ENCODE measurements at regions not wholly inside any gene's neighbourhood (a gene's known extent, or its start where the extent isn't known, plus 50 kb on each side); places are given as distances from the start of the nearest gene placed in this dataset.

DNA sequence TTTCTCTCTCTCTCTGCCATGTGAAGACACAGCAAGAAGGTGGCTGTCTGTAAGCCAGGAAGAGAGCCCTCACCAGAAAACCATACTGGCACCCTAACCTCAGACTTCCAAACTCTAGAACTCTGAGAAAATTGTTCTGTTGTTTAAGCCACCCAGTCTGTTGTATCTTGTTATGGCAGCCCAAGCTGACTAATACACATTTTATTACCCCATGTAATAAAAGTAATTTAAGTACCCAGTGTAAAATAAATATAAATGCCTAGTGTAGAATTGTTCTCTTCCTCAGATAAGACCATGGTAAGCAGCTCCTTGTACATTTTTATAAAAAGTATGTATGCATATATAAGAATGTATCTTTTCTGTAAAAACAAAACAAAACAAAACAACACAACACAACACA lies 119.7 kb downstream of the DTL start:
- no peaks in the 10 kb centered on the region for H3K27me3 ChIP-seq
- in situ Hi-C loops (cut with MboI; ENCODE audit: low sequenced_read_pairs in 4 of 4): no loop called here
- intact Hi-C loops (cut with DNase I; ENCODE audit: low total_unique reads): no loop called here

GRCh38 chr1:212157252-212157651 lies 121.7 kb downstream of the DTL start:
- peaks cover 3 to 20% of the 10 kb centered on the region in 2 donors for H3K4me1 ChIP-seq
- no peaks in the 10 kb centered on the region for H3K9me3 ChIP-seq
- intact Hi-C loops (cut with DNase I; ENCODE audit: low total_unique reads) (no loop called here), in situ Hi-C loops (cut with MboI; ENCODE audit: low sequenced_read_pairs in 4 of 4) (no loop called here)
- no peak overlapping the region for H3K4me3 ChIP-seq
- H3K36me3 ChIP-seq: no peaks in the 10 kb centered on the region
- ATAC-seq (no peak), DNase-seq (no peak)
- no peak overlapping the region for H3K27ac ChIP-seq
- H3K27me3 ChIP-seq: no peaks in the 10 kb centered on the region
- TF ChIP-seq POLR2A (IDR thresholded peaks at IDR 0.05) (no peak), CTCF (IDR thresholded peaks at IDR 0.05 in 4 of 5, conservative IDR thresholded peaks at IDR 0.05 in 1 of 5) (no peak)

More for the DNA sequence above, 119.7 kb downstream of the DTL start:
- Histone ChIP-seq H3K36me3 (no peaks in the 10 kb centered on the region), H3K4me3 (no peak overlapping the region), H3K4me1 (peaks cover 0 to 6% of the 10 kb centered on the region in 2 donors), H3K9me3 (no peaks in the 10 kb centered on the region), H3K27ac (no peak overlapping the region)
- TF ChIP-seq POLR2A (IDR thresholded peaks at IDR 0.05) (no peak), CTCF (IDR thresholded peaks at IDR 0.05 in 4 of 5, conservative IDR thresholded peaks at IDR 0.05 in 1 of 5) (no peak)
- DNase-seq (no peak), ATAC-seq (no peak)

DNA sequence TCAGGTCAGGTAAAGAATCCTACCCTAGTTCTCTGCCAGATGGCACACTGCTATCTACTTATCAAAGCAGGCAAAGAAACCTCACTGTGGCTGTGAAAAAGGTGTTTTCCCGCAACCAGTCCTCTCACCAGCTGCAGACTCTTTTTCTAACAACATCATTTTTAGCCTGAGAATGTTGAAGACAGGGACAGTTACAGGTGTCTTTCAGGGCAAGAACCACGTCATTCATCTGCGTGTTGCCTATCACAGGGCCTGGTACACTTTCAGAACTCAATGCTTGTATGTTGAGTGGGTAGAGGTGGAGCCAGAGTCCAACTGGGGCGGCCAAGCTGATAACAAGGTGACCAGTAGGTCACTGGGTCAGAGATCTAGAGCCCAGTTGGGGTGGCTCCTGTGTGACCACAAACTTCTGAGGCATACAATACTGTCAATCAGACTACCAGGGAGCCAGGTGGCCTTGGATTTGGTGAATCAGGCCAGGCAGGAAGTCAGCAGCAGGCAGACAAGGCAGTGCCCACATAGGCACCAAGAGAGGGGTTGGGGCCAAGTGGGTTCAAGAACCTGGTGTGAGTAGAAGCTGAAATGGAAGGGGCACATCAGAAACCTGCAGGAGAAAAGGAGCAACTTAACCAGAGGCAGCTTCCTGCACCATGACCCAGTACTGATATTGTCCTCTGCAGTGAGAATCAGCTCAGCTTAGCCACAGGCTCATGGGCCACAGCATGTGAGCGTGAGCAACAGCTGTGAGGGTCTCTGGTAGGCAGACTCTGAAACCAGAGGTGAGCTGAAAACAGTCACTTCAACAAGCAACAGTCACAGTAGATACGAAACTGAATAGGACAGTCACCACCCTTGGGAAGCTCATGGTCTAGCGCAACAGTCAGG lies 123.6 kb downstream of the DTL start:
- ATAC-seq (no peak), DNase-seq (no peak)
- TF ChIP-seq CTCF (IDR thresholded peaks at IDR 0.05 in 4 of 5, conservative IDR thresholded peaks at IDR 0.05 in 1 of 5): no peak
- no peak for TF ChIP-seq POLR2A (IDR thresholded peaks at IDR 0.05)
- peaks cover 6 to 31% of the 10 kb centered on the region in 2 donors for H3K4me1 ChIP-seq
- H3K4me3 ChIP-seq: no peak overlapping the region
- no peak overlapping the region for H3K27ac ChIP-seq
- H3K36me3 ChIP-seq: no peaks in the 10 kb centered on the region
- H3K27me3 ChIP-seq: no peaks in the 10 kb centered on the region
- intact Hi-C loops (cut with DNase I; ENCODE audit: low total_unique reads): no loop called here
- no peaks in the 10 kb centered on the region for H3K9me3 ChIP-seq
- in situ Hi-C loops (cut with MboI; ENCODE audit: low sequenced_read_pairs in 4 of 4): no loop called here

DNA sequence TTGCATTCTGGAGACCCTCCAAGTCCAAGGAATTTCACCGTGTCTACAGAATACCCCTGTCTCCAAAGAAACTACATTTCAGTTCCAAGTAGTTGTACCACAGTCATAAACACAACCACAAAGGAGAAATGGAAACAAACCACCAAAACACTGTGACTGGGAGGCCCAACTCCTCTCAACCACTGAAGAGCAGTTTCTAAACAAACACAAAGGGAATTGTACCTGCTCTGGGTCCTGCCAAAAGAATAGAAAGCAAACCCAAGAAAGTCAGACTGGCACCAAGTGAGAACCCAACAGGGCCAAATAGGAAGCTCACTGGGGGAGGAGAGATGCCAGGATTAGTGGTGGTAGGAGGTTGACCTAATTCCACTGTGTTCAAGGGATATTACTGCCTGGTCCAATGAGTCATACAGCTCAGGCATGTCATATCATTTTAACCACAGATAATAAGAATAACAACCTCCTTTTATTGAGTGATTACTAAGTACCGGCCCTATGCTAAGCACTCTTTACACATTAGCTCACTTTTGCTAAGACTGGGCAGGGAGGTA lies 123.9 kb upstream of the PPP2R5A start:
- H3K4me3 ChIP-seq: no peak overlapping the region
- TF ChIP-seq CTCF (IDR thresholded peaks at IDR 0.05 in 4 of 5, conservative IDR thresholded peaks at IDR 0.05 in 1 of 5) (no peak), POLR2A (IDR thresholded peaks at IDR 0.05) (no peak)
- peak; percentile 41 to 50 for DNase-seq
- in situ Hi-C loops (cut with MboI; ENCODE audit: low sequenced_read_pairs in 4 of 4) (no loop called here), intact Hi-C loops (cut with DNase I; ENCODE audit: low total_unique reads) (loop anchor here (5.0 to 10.0 kb wide), 3 partner anchors 44 to 296 kb away; no protein-coding TSS in a partner anchor)
- H3K4me1 ChIP-seq: peaks cover 6 to 31% of the 10 kb centered on the region in 2 donors
- H3K27me3 ChIP-seq: no peaks in the 10 kb centered on the region
- H3K9me3 ChIP-seq: no peaks in the 10 kb centered on the region
- peak; percentile 83 to 89 for ATAC-seq
- no peaks in the 10 kb centered on the region for H3K36me3 ChIP-seq
- H3K27ac ChIP-seq: peak overlapping the region; percentile 68 to 84 (median 76)
